HG02798 (cell line): ENCODE measurements at regions not wholly inside any gene's neighbourhood (a gene's known extent, or its start where the extent isn't known, plus 50 kb on each side); places are given as distances from the start of the nearest gene placed in this dataset.

ENCODE experiments used
- ATAC-seq: cut with Tn5 transposase; IDR thresholded peaks from one replicate; pipeline ENCODE4 v1.9.1; 2021; ENCODE audit warnings: mild to moderate bottlenecking; ENCODE audit not compliant: unreplicated experiment, poor library complexity

GRCh38 chr2:211127501-211127900 lies 571.1 kb downstream of the CPS1 start:
- ATAC-seq = no peak

- ATAC-seq = no peak
These were observed 571.9 kb downstream of the CPS1 start for GRCh38 chr2:211128287-211128686.

- ATAC-seq = no peak
These were observed 573.4 kb downstream of the CPS1 start for GRCh38 chr2:211129798-211130197.

GRCh38 chr2:211132046-211132445 lies 575.6 kb downstream of the CPS1 start:
- ATAC-seq = no peak

GRCh38 chr2:211132573-211132972 lies 576.2 kb downstream of the CPS1 start:
- ATAC-seq = no peak

GRCh38 chr2:211133766-211134165 lies 577.4 kb downstream of the CPS1 start:
- no peak for ATAC-seq

GRCh38 chr2:211138551-211138950 lies 582.2 kb downstream of the CPS1 start:
- no peak for ATAC-seq

- no peak for ATAC-seq
These were observed 585.2 kb downstream of the CPS1 start for GRCh38 chr2:211141646-211142045.

GRCh38 chr2:211144078-211144477 lies 587.7 kb downstream of the CPS1 start:
- ATAC-seq = no peak

- ATAC-seq = no peak
These were observed 588.7 kb downstream of the CPS1 start for GRCh38 chr2:211144974-211145665.

- no peak for ATAC-seq
These were observed 593.3 kb downstream of the CPS1 start for GRCh38 chr2:211149731-211150130.

GRCh38 chr2:211157211-211157610 lies 600.8 kb downstream of the CPS1 start:
- ATAC-seq = no peak

- peak; percentile 99 for ATAC-seq
These were observed 601.6 kb downstream of the CPS1 start for GRCh38 chr2:211157856-211158463.

- ATAC-seq = no peak
These were observed 603.6 kb downstream of the CPS1 start for GRCh38 chr2:211159972-211160371.

- ATAC-seq = no peak
These were observed 604.8 kb downstream of the CPS1 start for GRCh38 chr2:211161236-211161635.

GRCh38 chr2:211162911-211163310 lies 606.5 kb downstream of the CPS1 start:
- no peak for ATAC-seq

GRCh38 chr2:211170843-211171242 lies 614.4 kb downstream of the CPS1 start:
- no peak for ATAC-seq

GRCh38 chr2:211174021-211174420 lies 617.6 kb downstream of the CPS1 start:
- ATAC-seq = no peak

GRCh38 chr2:211174631-211175030 lies 618.2 kb downstream of the CPS1 start:
- ATAC-seq = no peak

GRCh38 chr2:211175956-211176355 lies 619.6 kb downstream of the CPS1 start:
- ATAC-seq = no peak

- no peak for ATAC-seq
These were observed 620.2 kb downstream of the CPS1 start for GRCh38 chr2:211176514-211177141.

GRCh38 chr2:211181626-211182025 lies 625.2 kb downstream of the CPS1 start:
- ATAC-seq = no peak
